ENCODE measurements at regions not wholly inside any gene's neighbourhood (a gene's known extent, or its start where the extent isn't known, plus 50 kb on each side); places are given as distances from the start of the nearest gene placed in this dataset.
A peak's percentile ranks its signal among the peaks of the same experiment; 100 is the strongest.

- Mint-ChIP-seq H3K4me3 (no peak overlapping the region), H3K9me3 (peaks cover 13% of the 10 kb centered on the region)
- no peaks in the 10 kb centered on the region for H4K20me1 ChIP-seq (ENCODE audit: low read depth)
Observed at GRCh38 chr13:91193358-91193757, 154.1 kb upstream of the MIR17HG start.

GRCh38 chr13:91195789-91196188 lies 151.7 kb upstream of the MIR17HG start:
- no peaks in the 10 kb centered on the region for H3K27me3 ChIP-seq
- H3K4me1 ChIP-seq, result peaks cover 9% of the 10 kb centered on the region
- no peak overlapping the region for H3K4me3 ChIP-seq
- H3K4me2 ChIP-seq, result no peak overlapping the region
- H3K27me3 Mint-ChIP-seq (ENCODE audit: insufficient read depth, low read depth), result no peaks in the 10 kb centered on the region
- no peak overlapping the region for H3K4me3 Mint-ChIP-seq
- H3K4me1 Mint-ChIP-seq, result peaks cover 2% of the 10 kb centered on the region
- DNase-seq (ENCODE audit: low spot score), result no peak
- no peaks in the 10 kb centered on the region for H3K79me2 ChIP-seq (ENCODE audit: low read depth)
- no peak overlapping the region for H3K27ac ChIP-seq
- H3K9me3 Mint-ChIP-seq, result peaks cover 11% of the 10 kb centered on the region
- no peaks in the 10 kb centered on the region for H3K36me3 ChIP-seq
- no peaks in the 10 kb centered on the region for H3K9me3 ChIP-seq (ENCODE audit: low read depth)
- peak overlapping the region; percentile 79 for H2AFZ ChIP-seq (replicated peaks)
- no peak overlapping the region for H3K9ac ChIP-seq
- peaks cover 2% of the 10 kb centered on the region for H3K36me3 Mint-ChIP-seq
- H3F3A ChIP-seq (ENCODE audit: low read depth), result no peaks in the 10 kb centered on the region
- TF ChIP-seq EZH2phosphoT487 (IDR thresholded peaks at IDR 0.05), result no peak
- TF ChIP-seq EZH2 (IDR thresholded peaks at IDR 0.05), result no peak
- TF ChIP-seq, protein P1, sequence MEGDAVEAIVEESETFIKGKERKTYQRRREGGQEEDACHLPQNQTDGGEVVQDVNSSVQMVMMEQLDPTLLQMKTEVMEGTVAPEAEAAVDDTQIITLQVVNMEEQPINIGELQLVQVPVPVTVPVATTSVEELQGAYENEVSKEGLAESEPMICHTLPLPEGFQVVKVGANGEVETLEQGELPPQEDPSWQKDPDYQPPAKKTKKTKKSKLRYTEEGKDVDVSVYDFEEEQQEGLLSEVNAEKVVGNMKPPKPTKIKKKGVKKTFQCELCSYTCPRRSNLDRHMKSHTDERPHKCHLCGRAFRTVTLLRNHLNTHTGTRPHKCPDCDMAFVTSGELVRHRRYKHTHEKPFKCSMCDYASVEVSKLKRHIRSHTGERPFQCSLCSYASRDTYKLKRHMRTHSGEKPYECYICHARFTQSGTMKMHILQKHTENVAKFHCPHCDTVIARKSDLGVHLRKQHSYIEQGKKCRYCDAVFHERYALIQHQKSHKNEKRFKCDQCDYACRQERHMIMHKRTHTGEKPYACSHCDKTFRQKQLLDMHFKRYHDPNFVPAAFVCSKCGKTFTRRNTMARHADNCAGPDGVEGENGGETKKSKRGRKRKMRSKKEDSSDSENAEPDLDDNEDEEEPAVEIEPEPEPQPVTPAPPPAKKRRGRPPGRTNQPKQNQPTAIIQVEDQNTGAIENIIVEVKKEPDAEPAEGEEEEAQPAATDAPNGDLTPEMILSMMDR (IDR thresholded peaks at IDR 0.05), result no peak
- no peak overlapping the region for H3K27ac Mint-ChIP-seq
- no peaks in the 10 kb centered on the region for H4K20me1 ChIP-seq (ENCODE audit: low read depth)

More at GRCh38 chr13:91193358-91193757, 154.1 kb upstream of the MIR17HG start:
- H3K4me3 ChIP-seq, result no peak overlapping the region
- no peaks in the 10 kb centered on the region for H3K27me3 Mint-ChIP-seq (ENCODE audit: insufficient read depth, low read depth)
- H3K4me1 ChIP-seq, result no peaks in the 10 kb centered on the region
- H3K4me2 ChIP-seq, result no peak overlapping the region
- DNase-seq (ENCODE audit: low spot score), result no peak
- TF ChIP-seq EZH2phosphoT487 (IDR thresholded peaks at IDR 0.05) (no peak), EZH2 (IDR thresholded peaks at IDR 0.05) (no peak)
- TF ChIP-seq, protein P1 (IDR thresholded peaks at IDR 0.05), result no peak
- H3K36me3 Mint-ChIP-seq, result peaks cover 2% of the 10 kb centered on the region
- H3K27ac ChIP-seq, result no peak overlapping the region
- H3F3A ChIP-seq (ENCODE audit: low read depth), result no peaks in the 10 kb centered on the region
- H3K4me1 Mint-ChIP-seq, result no peaks in the 10 kb centered on the region
- H3K36me3 ChIP-seq, result no peaks in the 10 kb centered on the region
- H3K27ac Mint-ChIP-seq, result no peak overlapping the region
- no peaks in the 10 kb centered on the region for H3K79me2 ChIP-seq (ENCODE audit: low read depth)
- no peaks in the 10 kb centered on the region for H3K9me3 ChIP-seq (ENCODE audit: low read depth)
- H3K27me3 ChIP-seq, result no peaks in the 10 kb centered on the region
- H2AFZ ChIP-seq (replicated peaks), result no peak overlapping the region
- H3K9ac ChIP-seq, result no peak overlapping the region

DNA sequence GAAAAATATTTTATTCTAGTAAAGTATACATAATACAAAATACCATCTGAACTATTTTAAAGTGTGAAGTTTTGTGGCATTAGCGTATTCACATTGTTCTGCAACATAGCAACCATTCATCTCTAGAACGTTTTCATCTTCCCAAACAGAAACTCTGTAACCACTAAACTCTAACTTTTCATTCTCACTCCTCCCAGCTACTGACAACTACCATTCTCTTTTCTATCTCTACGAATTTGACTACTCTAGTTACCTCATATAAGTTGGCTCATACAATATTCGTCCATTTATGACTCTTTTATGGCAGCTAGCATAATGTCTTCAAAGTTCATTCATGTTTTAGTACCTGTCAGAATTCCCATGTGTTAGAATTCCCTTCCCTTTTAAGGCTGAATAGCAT lies 150.5 kb upstream of the MIR17HG start:
- Mint-ChIP-seq H3K9me3 (peaks cover 11% of the 10 kb centered on the region), H3K4me3 (no peak overlapping the region), H3K4me1 (peaks cover 10% of the 10 kb centered on the region), H3K27me3 (ENCODE audit: insufficient read depth, low read depth) (no peaks in the 10 kb centered on the region), H3K36me3 (peaks cover 2% of the 10 kb centered on the region), H3K27ac (no peak overlapping the region)
- no peaks in the 10 kb centered on the region for H3F3A ChIP-seq (ENCODE audit: low read depth)
- H3K27me3 ChIP-seq, result no peaks in the 10 kb centered on the region
- no peak overlapping the region for H3K4me3 ChIP-seq
- H3K4me2 ChIP-seq, result no peak overlapping the region
- no peak overlapping the region for H3K27ac ChIP-seq
- peaks cover 15% of the 10 kb centered on the region for H3K4me1 ChIP-seq
- DNase-seq (ENCODE audit: low spot score), result no peak
- no peaks in the 10 kb centered on the region for H3K79me2 ChIP-seq (ENCODE audit: low read depth)
- H3K9me3 ChIP-seq (ENCODE audit: low read depth), result no peaks in the 10 kb centered on the region
- H4K20me1 ChIP-seq (ENCODE audit: low read depth), result no peaks in the 10 kb centered on the region
- TF ChIP-seq, protein P1 (IDR thresholded peaks at IDR 0.05), result no peak
- no peak for TF ChIP-seq EZH2 (IDR thresholded peaks at IDR 0.05)
- H3K9ac ChIP-seq, result no peak overlapping the region
- H2AFZ ChIP-seq (replicated peaks), result no peak overlapping the region
- H3K36me3 ChIP-seq, result no peaks in the 10 kb centered on the region

All from neural progenitor cell (in vitro differentiated cells).